GM19455 (cell line): ENCODE measurements at regions not wholly inside any gene's neighbourhood (a gene's known extent, or its start where the extent isn't known, plus 50 kb on each side); places are given as distances from the start of the nearest gene placed in this dataset.
"Not testable (repeated sequence)": the region's sequence is repeated elsewhere in the genome, so short reads cannot be mapped to it uniquely, and the experiment has no call there.

Source experiments
- ATAC-seq: cut with Tn5 transposase; IDR thresholded peaks from one replicate; pipeline ENCODE4 v1.9.1; 2021; ENCODE audit not compliant: unreplicated experiment

- ATAC-seq, result no peak
Observed at GRCh38 chr4:19539201-19539600, 712.5 kb upstream of the SLIT2 start.

- no peak for ATAC-seq
Observed at GRCh38 chr4:19534159-19534558, 717.5 kb upstream of the SLIT2 start.

DNA sequence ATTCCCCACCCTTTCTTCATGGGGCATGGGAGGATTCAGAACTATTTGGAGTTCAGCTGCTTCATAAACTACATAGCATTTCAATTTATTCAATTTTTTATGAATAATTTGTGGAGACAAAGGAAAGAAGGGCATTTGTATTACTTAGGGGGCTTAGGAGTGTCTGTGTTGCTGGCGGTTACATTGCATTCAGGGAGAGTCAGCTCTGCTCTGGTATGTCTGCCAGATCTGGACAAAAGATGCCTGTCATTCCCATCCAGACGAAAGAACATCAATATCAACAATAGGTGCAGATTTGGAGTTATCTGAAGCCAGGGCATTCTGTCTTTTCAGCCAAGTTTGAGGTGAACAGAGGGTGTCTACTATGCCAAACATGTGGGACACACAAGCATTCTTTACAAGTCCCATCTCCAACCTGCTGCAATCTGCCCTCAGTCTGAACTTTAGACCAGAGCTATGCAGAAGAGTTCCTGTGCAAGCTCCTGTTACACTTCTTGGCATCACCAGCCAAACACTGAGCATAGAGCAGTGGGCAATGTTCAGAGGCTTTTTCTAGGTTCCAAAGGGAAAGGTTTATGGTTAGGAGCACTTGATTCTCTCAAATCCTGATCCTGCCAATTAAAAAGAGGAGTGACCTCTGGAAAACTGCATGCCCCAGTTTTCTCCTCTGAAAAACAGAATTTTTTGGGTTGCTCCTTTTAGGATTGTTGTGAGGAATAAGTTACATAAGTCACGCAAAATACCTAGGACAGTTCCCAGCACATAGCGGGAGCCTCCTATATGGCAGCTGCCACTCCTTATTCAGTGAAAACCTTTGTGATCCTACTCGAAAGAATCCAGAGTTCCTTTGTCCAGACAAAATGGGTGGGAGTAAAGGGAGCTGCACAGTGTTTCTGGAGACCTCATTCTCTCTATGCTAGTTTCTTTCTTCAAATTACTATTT, 719.5 kb upstream of the SLIT2 start:
- no peak for ATAC-seq

GRCh38 chr4:19523964-19524363, 727.7 kb upstream of the SLIT2 start:
- no peak for ATAC-seq

DNA sequence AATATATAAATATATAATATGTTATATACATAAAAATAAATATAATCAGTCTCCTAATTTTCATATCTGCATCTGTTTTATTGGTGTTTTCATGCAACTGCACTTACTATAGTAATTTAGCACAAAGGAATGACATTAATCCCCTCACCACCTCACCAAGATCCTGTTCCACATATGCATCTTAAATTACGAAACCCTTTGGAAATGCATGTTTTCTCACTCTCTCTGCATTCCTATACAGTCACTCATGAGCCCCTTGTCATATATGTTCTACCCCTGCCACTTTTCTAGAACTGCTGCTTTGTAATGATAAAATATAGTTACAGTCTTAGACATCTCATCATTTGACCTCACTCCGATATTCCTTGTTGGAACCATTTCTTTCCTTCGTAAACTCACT, 728.7 kb upstream of the SLIT2 start:
- ATAC-seq, result no peak

GRCh38 chr4:19520939-19521520, 730.7 kb upstream of the SLIT2 start:
- no peak for ATAC-seq

DNA sequence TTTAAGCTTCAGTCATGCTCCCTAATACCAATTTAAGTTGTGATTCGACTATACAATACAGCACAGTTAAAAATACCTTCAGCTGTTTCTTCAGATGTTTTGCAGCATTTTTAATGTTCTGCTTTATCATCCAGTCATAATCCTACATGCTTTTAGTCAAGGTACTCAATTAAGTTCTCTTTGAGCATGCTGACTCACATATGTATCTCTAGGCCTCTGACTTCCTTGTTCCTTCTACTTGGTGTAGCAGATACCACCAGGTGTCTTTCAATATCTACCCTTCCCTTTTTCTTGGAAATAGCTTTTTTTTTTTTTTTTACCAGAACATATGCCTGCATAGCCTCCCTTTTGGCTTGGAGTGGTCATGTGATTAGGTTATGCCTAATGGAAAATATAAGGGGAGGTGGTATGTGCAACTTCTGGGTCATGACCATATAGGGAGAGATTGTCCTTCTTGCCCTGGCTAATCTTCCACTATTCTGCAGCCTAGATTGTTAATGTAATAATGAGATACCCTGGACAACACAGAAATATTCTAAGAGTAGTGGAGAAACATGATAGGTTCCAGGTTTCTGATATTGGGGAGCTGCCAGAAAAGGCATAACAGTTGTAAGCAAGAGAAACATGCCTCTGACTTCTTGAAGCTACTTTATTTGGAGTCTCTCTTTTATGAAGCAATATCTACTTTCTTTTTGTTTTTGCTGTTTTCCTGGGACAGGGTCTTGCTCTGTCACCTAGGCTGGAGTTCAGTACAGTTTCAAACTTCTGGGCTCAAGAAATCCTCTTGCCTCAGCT, 737.2 kb upstream of the SLIT2 start:
- no peak for ATAC-seq

- no peak for ATAC-seq
Observed at GRCh38 chr4:19512086-19512485, 739.6 kb upstream of the SLIT2 start.

DNA sequence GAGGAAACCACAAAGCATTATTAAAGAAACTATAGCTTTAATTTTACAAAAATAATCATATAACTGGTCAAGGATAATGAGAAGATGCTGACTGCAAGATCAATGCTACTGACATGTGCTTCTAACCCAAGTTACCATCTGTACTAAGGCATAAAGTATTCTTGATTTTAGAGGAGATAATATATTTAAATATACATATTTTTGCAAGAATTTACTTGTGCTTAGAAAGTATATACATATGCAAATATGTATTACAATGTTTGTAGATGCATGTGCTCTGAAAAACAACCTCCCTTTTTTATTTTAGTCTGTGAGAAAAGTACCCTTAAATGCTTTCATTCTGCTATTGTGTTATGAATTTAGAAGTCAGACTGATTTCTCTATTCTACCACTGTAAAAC, 740.7 kb upstream of the SLIT2 start:
- ATAC-seq, result no peak

- no peak for ATAC-seq
Observed at GRCh38 chr4:19508442-19508841, 743.3 kb upstream of the SLIT2 start.

- no peak for ATAC-seq
Observed at GRCh38 chr4:19497705-19498104, 754.0 kb upstream of the SLIT2 start.

- no peak for ATAC-seq
Observed at GRCh38 chr4:19496756-19497155, 754.9 kb upstream of the SLIT2 start.

DNA sequence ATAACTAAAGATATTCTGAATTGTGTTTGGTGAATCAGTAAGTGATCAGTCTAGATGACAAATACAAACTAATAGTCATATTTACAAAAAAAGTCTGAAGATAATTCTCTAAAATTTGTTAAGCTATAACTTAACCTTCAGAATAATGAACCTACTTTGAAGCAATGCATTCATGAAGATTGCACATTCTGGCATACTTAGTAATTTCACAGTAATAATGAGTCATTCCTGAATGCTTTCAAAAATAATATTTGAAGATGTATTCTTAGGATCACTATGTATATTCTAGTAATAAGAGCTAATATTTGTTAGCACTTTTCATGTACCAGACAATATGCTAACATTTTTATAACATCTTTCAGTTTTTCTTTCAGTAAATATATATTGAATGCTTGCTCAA, 756.7 kb upstream of the SLIT2 start:
- no peak for ATAC-seq

DNA sequence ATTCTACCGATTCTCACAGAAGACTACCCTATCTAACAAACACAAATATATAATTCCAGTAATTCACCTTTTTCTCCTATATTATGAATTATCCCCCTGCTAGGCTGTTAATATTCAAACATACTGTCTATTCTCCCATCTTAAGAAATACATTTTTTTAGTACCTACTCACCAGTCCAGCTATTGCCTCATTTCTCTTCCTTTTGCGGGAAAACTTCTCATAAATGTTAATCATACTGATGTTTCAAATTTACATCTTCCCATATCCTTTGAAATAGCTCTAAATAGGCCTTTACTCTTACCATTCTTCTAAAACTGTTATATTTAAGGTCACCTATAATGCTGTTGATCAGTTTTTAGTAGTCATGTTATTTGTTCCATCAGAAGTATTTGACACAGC, 759.1 kb upstream of the SLIT2 start:
- no peak for ATAC-seq

- no peak for ATAC-seq
Observed at GRCh38 chr4:19486400-19486799, 765.3 kb upstream of the SLIT2 start.

- ATAC-seq, result no peak
Observed at GRCh38 chr4:19478791-19479190, 772.9 kb upstream of the SLIT2 start.

GRCh38 chr4:19473569-19473968, 778.1 kb upstream of the SLIT2 start:
- ATAC-seq, result no peak

DNA sequence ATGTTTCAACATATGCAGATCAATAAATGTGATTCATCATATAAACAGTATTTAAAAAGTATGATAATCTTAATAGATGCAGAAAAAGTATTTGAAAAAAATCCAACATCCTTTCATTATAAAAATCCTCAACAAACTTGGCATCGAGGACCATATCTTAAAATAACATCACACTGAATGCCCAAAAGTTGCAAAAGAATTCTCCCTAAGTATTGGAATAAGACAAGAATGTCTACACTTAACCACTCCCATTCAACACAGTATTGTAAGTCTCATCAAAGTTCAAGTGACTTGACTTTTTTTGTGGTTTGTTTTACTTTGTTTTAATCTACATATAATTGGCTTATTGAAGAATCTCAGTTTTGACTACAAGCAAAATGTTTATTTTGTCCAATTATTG, 779.0 kb upstream of the SLIT2 start:
- no peak for ATAC-seq

GRCh38 chr4:19470001-19470400, 781.7 kb upstream of the SLIT2 start:
- not testable (repeated sequence) for ATAC-seq

DNA sequence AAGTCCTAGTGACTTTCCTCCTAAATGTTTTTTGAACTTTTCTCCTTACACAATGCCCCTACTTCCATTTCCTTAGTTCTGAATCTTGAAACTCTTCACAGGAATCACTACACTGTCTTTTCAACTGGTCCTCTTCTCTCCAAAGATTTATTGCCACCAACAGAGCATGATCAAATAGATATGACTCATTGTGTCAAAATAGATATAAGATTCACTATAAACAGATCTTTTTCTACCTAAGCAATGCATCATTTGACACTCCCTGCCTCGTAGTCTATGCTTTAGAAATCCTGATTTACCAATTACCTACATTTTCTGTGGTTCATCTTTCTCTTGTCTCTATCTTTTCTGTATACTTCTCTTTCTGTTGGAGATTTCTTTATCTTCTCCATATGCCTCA, 789.6 kb upstream of the SLIT2 start:
- ATAC-seq, result no peak

- no peak for ATAC-seq
Observed at GRCh38 chr4:19455850-19456602, 795.7 kb upstream of the SLIT2 start.
